ENCODE measurements at regions not wholly inside any gene's neighbourhood (a gene's known extent, or its start where the extent isn't known, plus 50 kb on each side); places are given as distances from the start of the nearest gene placed in this dataset.

DNA sequence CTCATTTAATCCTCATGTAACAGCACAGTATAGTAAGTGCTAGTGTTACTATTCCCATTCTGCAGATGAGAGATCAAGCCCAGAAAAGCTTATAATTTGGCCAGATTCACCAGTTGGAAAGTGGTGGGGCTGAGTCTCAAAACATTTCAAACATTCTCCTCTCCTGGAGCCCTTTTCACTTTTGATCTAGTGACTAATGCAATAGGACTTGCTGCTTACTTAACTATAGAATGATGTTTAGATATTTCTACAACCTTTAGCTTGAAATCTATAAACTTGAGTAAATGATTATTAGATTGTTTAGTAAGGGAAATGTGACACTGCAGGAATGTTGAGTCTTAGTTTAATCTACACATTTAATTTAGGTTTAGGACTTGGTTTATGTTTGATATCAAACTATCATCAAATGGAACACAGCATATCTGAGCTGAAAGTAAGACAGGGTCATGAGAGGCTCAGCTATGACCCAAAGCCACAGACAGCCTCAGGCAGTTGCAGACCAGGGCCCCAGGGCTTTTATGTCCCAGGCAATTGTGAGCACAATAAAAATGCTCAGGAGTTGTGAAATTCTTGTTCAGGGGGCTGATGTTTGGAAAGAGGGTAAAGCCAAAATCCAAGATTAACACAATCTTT, 199.5 kb upstream of the HS3ST1 start (continued):
- TF ChIP-seq, protein P1, sequence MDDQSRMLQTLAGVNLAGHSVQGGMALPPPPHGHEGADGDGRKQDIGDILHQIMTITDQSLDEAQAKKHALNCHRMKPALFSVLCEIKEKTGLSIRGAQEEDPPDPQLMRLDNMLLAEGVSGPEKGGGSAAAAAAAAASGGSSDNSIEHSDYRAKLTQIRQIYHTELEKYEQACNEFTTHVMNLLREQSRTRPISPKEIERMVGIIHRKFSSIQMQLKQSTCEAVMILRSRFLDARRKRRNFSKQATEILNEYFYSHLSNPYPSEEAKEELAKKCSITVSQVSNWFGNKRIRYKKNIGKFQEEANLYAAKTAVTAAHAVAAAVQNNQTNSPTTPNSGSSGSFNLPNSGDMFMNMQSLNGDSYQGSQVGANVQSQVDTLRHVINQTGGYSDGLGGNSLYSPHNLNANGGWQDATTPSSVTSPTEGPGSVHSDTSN (IDR thresholded peaks at IDR 0.05): no peak

DNA sequence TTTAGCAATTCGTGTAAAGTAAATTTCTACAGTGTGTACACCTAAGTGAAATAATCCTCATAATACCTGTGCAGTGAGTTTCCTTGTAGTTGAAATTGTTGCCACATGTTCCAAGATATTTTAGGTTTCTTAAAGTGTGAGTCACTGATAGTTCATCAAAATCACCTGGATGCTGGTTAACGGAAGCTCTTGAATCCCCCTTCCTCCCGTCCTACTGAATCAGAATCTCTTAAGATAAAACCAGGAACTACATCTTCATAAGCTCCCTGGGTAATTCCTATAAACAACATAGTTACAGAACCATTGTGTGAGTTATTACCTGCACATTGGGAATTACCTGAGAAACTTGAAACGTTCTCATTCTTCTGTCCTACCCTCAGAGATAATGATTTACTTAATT, 197.4 kb upstream of the HS3ST1 start:
- ChIA-PET CTCF (no interaction called here), POLR2A (no interaction called here)
- no peak overlapping the region for H3K27ac ChIP-seq (ENCODE audit: low read depth in 2 of 2, low read length in 1 of 2)
- H3K36me3 ChIP-seq (replicated peaks in 1 of 2; ENCODE audit: control insufficient read depth in 1 of 2, insufficient read depth in 2 of 2, low read length in 1 of 2): no peaks in the 10 kb centered on the region
- no peaks in the 10 kb centered on the region for H3K4me1 ChIP-seq (ENCODE audit: control insufficient read depth in 1 of 2, insufficient read depth in 2 of 2, low read depth in 1 of 2, low read length in 1 of 2)
- H3F3A ChIP-seq (replicated peaks; ENCODE audit: insufficient read depth): no peaks in the 10 kb centered on the region
- H2AFZ ChIP-seq (ENCODE audit: low read depth): no peak overlapping the region
- H3K27me3 ChIP-seq (ENCODE audit: insufficient read depth): no peaks in the 10 kb centered on the region
- TF ChIP-seq, protein P2, sequence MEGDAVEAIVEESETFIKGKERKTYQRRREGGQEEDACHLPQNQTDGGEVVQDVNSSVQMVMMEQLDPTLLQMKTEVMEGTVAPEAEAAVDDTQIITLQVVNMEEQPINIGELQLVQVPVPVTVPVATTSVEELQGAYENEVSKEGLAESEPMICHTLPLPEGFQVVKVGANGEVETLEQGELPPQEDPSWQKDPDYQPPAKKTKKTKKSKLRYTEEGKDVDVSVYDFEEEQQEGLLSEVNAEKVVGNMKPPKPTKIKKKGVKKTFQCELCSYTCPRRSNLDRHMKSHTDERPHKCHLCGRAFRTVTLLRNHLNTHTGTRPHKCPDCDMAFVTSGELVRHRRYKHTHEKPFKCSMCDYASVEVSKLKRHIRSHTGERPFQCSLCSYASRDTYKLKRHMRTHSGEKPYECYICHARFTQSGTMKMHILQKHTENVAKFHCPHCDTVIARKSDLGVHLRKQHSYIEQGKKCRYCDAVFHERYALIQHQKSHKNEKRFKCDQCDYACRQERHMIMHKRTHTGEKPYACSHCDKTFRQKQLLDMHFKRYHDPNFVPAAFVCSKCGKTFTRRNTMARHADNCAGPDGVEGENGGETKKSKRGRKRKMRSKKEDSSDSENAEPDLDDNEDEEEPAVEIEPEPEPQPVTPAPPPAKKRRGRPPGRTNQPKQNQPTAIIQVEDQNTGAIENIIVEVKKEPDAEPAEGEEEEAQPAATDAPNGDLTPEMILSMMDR (IDR thresholded peaks at IDR 0.05): no peak
- no peak for TF ChIP-seq FOSL2 (IDR thresholded peaks at IDR 0.05; ENCODE audit: borderline replicate concordance, low read depth)
- no peak for TF ChIP-seq ELF1 (IDR thresholded peaks at IDR 0.05)
- TF ChIP-seq EP300 (IDR thresholded peaks at IDR 0.05; ENCODE audit: borderline replicate concordance in 1 of 2, low read depth in 1 of 2, low read length in 1 of 2): no peak
- no peak for TF ChIP-seq TCF12 (IDR thresholded peaks at IDR 0.05)
- no peak for TF ChIP-seq NFIC (IDR thresholded peaks at IDR 0.05; ENCODE audit: borderline replicate concordance)
- no peak for TF ChIP-seq GABPA (IDR thresholded peaks at IDR 0.05; ENCODE audit: low read depth)
- TF ChIP-seq JUND (IDR thresholded peaks at IDR 0.05): no peak
- TF ChIP-seq, protein P3, sequence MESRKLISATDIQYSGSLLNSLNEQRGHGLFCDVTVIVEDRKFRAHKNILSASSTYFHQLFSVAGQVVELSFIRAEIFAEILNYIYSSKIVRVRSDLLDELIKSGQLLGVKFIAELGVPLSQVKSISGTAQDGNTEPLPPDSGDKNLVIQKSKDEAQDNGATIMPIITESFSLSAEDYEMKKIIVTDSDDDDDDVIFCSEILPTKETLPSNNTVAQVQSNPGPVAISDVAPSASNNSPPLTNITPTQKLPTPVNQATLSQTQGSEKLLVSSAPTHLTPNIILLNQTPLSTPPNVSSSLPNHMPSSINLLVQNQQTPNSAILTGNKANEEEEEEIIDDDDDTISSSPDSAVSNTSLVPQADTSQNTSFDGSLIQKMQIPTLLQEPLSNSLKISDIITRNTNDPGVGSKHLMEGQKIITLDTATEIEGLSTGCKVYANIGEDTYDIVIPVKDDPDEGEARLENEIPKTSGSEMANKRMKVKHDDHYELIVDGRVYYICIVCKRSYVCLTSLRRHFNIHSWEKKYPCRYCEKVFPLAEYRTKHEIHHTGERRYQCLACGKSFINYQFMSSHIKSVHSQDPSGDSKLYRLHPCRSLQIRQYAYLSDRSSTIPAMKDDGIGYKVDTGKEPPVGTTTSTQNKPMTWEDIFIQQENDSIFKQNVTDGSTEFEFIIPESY (IDR thresholded peaks at IDR 0.05; ENCODE audit: borderline replicate concordance, low read depth): no peak
- TF ChIP-seq YY1 (IDR thresholded peaks at IDR 0.05; ENCODE audit: low read depth): no peak
- no peak overlapping the region for H3K4me2 ChIP-seq
- no peak overlapping the region for H3K4me3 ChIP-seq (ENCODE audit: low read depth in 2 of 2, low read length in 1 of 2)
- 7% methylated on average over 4 of the region's 4 CpGs for WGBS (ENCODE audit: low lambda C conversion rate)
- no peaks in the 10 kb centered on the region for H3K9me3 ChIP-seq
- no peaks in the 10 kb centered on the region for H3K9me2 ChIP-seq
- no peaks in the 10 kb centered on the region for H3K79me2 ChIP-seq (ENCODE audit: insufficient read depth)
- DNase-seq: no peak
- no peaks in the 10 kb centered on the region for H4K20me1 ChIP-seq (ENCODE audit: insufficient read depth)
- no peak overlapping the region for H3K9ac ChIP-seq

DNA sequence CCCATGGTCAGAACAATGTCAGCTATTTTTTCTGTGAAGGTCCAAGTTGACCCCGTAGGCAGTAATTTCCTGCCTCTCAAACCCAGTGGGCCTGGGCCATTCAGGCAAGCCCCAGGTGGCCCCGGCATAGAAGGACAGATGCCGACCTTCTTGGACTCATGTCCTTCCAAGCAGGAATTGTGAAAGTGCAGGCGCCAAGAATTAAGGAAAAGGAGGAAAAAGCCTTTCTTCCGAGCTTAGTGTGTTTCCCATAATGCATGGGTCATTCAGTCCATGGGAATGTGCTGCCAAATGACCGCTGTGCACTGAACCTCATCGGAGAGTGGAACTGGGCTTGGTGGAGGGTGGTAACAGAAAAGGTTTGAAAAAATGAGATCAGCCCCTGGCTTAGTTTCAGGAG, 196.5 kb upstream of the HS3ST1 start:
- Histone ChIP-seq H3K27me3 (ENCODE audit: insufficient read depth) (no peaks in the 10 kb centered on the region), H3K79me2 (ENCODE audit: insufficient read depth) (no peaks in the 10 kb centered on the region), H3K4me2 (no peak overlapping the region), H4K20me1 (ENCODE audit: insufficient read depth) (no peaks in the 10 kb centered on the region), H2AFZ (ENCODE audit: low read depth) (no peak overlapping the region), H3F3A (replicated peaks; ENCODE audit: insufficient read depth) (no peaks in the 10 kb centered on the region), H3K9ac (no peak overlapping the region), H3K27ac (ENCODE audit: low read depth in 2 of 2, low read length in 1 of 2) (no peak overlapping the region), H3K9me3 (no peaks in the 10 kb centered on the region), H3K9me2 (no peaks in the 10 kb centered on the region), H3K36me3 (replicated peaks in 1 of 2; ENCODE audit: control insufficient read depth in 1 of 2, insufficient read depth in 2 of 2, low read length in 1 of 2) (no peaks in the 10 kb centered on the region), H3K4me1 (ENCODE audit: control insufficient read depth in 1 of 2, insufficient read depth in 2 of 2, low read depth in 1 of 2, low read length in 1 of 2) (no peaks in the 10 kb centered on the region), H3K4me3 (ENCODE audit: low read depth in 2 of 2, low read length in 1 of 2) (no peak overlapping the region)
- ChIA-PET CTCF (no interaction called here), POLR2A (no interaction called here)
- 20% methylated on average over 7 of the region's 7 CpGs for WGBS (ENCODE audit: low lambda C conversion rate)
- TF ChIP-seq FOXJ3 (CRISPR knock-in tag; IDR thresholded peaks at IDR 0.05) (no peak), GATA2 (CRISPR knock-in tag; IDR thresholded peaks at IDR 0.05) (no peak), GABPA (IDR thresholded peaks at IDR 0.05; ENCODE audit: low read depth) (no peak), EZH2phosphoT487 (IDR thresholded peaks at IDR 0.05; ENCODE audit: borderline replicate concordance, low read depth) (no peak), JUND (IDR thresholded peaks at IDR 0.05) (no peak), MXI1 (IDR thresholded peaks at IDR 0.05; ENCODE audit: low read depth, low read length) (no peak)
- TF ChIP-seq, protein P4, sequence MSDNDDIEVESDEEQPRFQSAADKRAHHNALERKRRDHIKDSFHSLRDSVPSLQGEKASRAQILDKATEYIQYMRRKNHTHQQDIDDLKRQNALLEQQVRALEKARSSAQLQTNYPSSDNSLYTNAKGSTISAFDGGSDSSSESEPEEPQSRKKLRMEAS (IDR thresholded peaks at IDR 0.05; ENCODE audit: low read depth): no peak
- TF ChIP-seq, protein P5, sequence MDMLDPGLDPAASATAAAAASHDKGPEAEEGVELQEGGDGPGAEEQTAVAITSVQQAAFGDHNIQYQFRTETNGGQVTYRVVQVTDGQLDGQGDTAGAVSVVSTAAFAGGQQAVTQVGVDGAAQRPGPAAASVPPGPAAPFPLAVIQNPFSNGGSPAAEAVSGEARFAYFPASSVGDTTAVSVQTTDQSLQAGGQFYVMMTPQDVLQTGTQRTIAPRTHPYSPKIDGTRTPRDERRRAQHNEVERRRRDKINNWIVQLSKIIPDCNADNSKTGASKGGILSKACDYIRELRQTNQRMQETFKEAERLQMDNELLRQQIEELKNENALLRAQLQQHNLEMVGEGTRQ (IDR thresholded peaks at IDR 0.05; ENCODE audit: borderline replicate concordance, low read depth, low read length): no peak
- DNase-seq: no peak
